SJCRH30 (cell line): ENCODE measurements at regions not wholly inside any gene's neighbourhood (a gene's known extent, or its start where the extent isn't known, plus 50 kb on each side); places are given as distances from the start of the nearest gene placed in this dataset.
A peak's percentile ranks its signal among the peaks of the same experiment; 100 is the strongest.
"Not testable (repeated sequence)": the region's sequence is repeated elsewhere in the genome, so short reads cannot be mapped to it uniquely, and the experiment has no call there.

Source experiments
- DNase-seq, 2 experiments: peaks; one replicate each; pipeline ENCODE4 v3.0.0-alpha.2; 2015 to 2020
- H3K27ac ChIP-seq: fragments of 250-450 bp; sonication (Bioruptor Pico); 2 replicates; pipeline ENCODE4 v1.5.1; 2020; ENCODE audit warnings: mild to moderate bottlenecking, moderate library complexity
- H3K27me3 ChIP-seq: fragments of 250-450 bp; sonication (Bioruptor Pico); 2 replicates; pipeline ENCODE4 v1.5.1; 2020; ENCODE audit warnings: mild to moderate bottlenecking, moderate library complexity
- H3K36me3 ChIP-seq: fragments of 250-450 bp; sonication (Bioruptor Pico); 2 replicates; pipeline ENCODE4 v1.5.1; 2020; ENCODE audit warnings: mild to moderate bottlenecking, moderate library complexity
- H3K4me1 ChIP-seq: fragments of 250-450 bp; sonication (Bioruptor Pico); 2 replicates; pipeline ENCODE4 v1.5.1; 2020; ENCODE audit warnings: mild to moderate bottlenecking, moderate library complexity
- H3K4me3 ChIP-seq: fragments of 250-450 bp; sonication (Bioruptor Pico); 2 replicates; pipeline ENCODE4 v1.5.1; 2020; ENCODE audit warnings: mild to moderate bottlenecking, moderate library complexity
- H3K9me3 ChIP-seq: fragments of 250-450 bp; sonication (Bioruptor Pico); replicated peaks from 2 replicates; pipeline ENCODE4 v1.5.1; 2020; ENCODE audit warnings: mild to moderate bottlenecking, moderate library complexity

- H3K27me3 ChIP-seq: no peaks in the 10 kb centered on the region
- H3K4me1 ChIP-seq: no peaks in the 10 kb centered on the region
- no peak overlapping the region for H3K4me3 ChIP-seq
- H3K27ac ChIP-seq: no peak overlapping the region
- no peaks in the 10 kb centered on the region for H3K36me3 ChIP-seq
- H3K9me3 ChIP-seq: no peaks in the 10 kb centered on the region
- peak in 1 of 2 experiments; percentile 2 for DNase-seq
These were observed 85.7 kb upstream of the NEDD9 start for GRCh38 chr6:11317885-11318771.

GRCh38 chr6:11315743-11316437 is 83.4 kb upstream of the NEDD9 start:
- Histone ChIP-seq H3K4me3 (no peak overlapping the region), H3K36me3 (no peaks in the 10 kb centered on the region), H3K27me3 (no peaks in the 10 kb centered on the region), H3K4me1 (no peaks in the 10 kb centered on the region), H3K9me3 (no peaks in the 10 kb centered on the region), H3K27ac (no peak overlapping the region)
- no peak for DNase-seq

DNA sequence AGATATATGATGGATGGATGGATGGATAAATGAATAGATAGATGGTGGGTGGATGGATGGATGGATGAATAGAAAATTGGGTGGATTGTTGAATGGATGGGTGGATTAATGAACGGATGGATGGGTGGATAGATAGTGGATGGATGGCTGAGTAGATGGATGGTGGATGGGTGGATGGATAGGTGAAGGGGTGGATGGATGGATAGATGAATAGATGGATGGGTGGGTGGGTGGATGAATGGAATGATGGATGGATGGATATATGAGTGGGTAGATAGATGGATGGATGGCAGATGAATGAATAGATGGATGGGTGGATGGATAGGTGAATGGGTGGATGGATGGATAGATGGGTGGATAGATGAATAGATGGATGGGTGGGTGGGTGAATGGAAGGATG is 80.7 kb upstream of the NEDD9 start:
- H3K36me3 ChIP-seq: no peaks in the 10 kb centered on the region
- no peak overlapping the region for H3K4me3 ChIP-seq
- no peaks in the 10 kb centered on the region for H3K4me1 ChIP-seq
- no peaks in the 10 kb centered on the region for H3K27me3 ChIP-seq
- H3K27ac ChIP-seq: no peak overlapping the region
- no peaks in the 10 kb centered on the region for H3K9me3 ChIP-seq
- DNase-seq: no peak

DNA sequence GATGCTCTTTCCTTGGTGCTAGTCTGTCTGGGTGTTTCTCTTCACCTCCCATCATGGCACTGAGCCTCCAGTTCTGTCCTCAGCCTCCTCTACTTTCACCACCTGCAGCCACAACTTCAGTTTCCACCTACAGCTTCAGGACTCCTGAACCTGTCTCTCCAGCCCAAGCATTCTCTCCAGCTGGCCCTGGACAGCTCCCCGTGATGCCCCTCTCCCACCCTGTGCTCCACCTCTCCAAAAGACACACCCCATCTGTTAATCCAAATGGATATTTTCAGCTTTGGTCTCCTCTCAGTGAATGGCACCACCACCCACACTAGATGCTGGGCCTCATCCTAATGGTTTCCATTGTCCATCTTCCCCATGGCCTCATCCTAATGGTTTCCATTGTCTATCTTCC is 79.5 kb upstream of the NEDD9 start:
- H3K27me3 ChIP-seq: no peaks in the 10 kb centered on the region
- no peaks in the 10 kb centered on the region for H3K9me3 ChIP-seq
- DNase-seq: no peak
- no peak overlapping the region for H3K4me3 ChIP-seq
- H3K27ac ChIP-seq: no peak overlapping the region
- no peaks in the 10 kb centered on the region for H3K36me3 ChIP-seq
- no peaks in the 10 kb centered on the region for H3K4me1 ChIP-seq

GRCh38 chr6:11309947-11310665 is 77.6 kb upstream of the NEDD9 start:
- Histone ChIP-seq H3K27ac (no peak overlapping the region), H3K27me3 (no peaks in the 10 kb centered on the region), H3K9me3 (no peaks in the 10 kb centered on the region), H3K4me1 (no peaks in the 10 kb centered on the region), H3K4me3 (no peak overlapping the region), H3K36me3 (no peaks in the 10 kb centered on the region)
- no peak for DNase-seq

DNA sequence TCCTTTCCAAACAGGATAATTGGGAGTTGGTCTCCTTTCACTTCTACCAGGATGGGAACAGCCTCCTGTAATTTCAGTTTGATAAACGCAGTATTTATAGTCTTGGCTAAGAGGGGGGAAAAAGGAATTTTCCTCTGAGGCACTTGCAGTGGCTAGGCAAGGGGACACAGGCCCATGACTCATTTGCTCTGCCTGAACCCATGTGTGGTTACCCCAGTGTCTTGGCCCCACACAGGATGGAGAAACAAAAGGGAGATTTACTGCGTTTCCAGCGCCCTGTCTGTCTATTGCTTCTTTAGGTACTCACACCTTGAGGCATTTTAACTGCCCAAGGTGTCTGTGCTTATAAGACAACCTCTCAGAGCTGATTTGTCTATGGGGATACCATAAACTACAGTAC is 74.8 kb upstream of the NEDD9 start:
- DNase-seq: no peak
- Histone ChIP-seq H3K4me3 (no peak overlapping the region), H3K27ac (no peak overlapping the region)

DNA sequence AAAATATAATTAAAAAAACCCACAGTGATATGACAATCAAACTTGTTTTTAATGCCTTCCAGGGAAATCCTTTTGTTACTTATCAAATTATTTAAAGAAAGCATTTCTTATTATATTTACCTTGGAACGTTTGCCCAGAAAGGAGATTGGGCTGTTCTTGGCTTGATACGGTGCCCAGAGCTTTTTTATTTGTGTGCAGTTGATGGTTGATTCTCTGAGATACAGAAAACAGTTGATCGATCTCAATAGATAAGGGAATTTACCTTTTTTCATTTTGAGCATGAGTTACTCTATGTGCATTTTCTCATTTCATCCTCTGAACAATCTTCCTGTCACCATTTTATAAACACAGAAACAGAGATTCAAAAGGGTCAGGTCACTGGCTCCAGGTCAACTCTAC is 72.5 kb upstream of the NEDD9 start:
- H3K9me3 ChIP-seq: no peaks in the 10 kb centered on the region
- H3K4me3 ChIP-seq: no peak overlapping the region

More for the DNA sequence above, 74.8 kb upstream of the NEDD9 start:
- Histone ChIP-seq H3K27me3 (no peaks in the 10 kb centered on the region), H3K36me3 (no peaks in the 10 kb centered on the region), H3K9me3 (no peaks in the 10 kb centered on the region), H3K4me1 (no peaks in the 10 kb centered on the region)

DNA sequence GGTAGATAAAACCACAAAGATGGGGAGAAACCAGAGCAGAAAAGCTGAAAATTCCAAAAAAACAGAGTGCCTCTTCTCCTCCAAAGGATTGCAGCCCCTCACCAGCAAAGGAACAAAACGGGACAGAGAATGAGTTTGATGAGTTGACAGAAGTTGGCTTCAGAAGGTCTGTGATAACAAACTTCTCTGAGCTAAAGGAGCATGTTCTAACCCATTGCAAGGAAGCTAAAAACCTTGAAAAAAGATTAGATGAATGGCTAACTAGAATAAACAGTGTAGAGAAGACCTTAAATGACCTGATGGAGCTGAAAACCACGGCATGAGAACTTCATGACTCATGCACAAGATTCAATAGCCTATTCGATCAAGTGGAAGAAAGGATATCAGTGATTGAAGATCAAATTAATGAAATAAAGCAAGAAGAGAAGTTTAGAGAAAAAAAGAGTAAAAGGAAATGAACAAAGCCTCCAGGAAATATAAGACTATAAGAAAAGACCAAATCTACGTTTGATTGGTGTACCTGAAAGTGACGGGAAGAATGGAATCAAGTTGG is 67.5 kb upstream of the NEDD9 start:
- not testable (repeated sequence) for H3K27me3 ChIP-seq, H3K4me3 ChIP-seq, H3K4me1 ChIP-seq, H3K36me3 ChIP-seq, DNase-seq, H3K9me3 ChIP-seq, H3K27ac ChIP-seq

More for the DNA sequence above, 72.5 kb upstream of the NEDD9 start:
- Histone ChIP-seq H3K36me3 (no peaks in the 10 kb centered on the region), H3K27me3 (no peaks in the 10 kb centered on the region), H3K27ac (no peak overlapping the region), H3K4me1 (no peaks in the 10 kb centered on the region)
- no peak for DNase-seq

GRCh38 chr6:11299421-11299784 is 66.9 kb upstream of the NEDD9 start:
- H3K4me3 ChIP-seq, H3K4me1 ChIP-seq, DNase-seq, H3K27me3 ChIP-seq, H3K9me3 ChIP-seq, H3K27ac ChIP-seq, H3K36me3 ChIP-seq: not testable (repeated sequence)

DNA sequence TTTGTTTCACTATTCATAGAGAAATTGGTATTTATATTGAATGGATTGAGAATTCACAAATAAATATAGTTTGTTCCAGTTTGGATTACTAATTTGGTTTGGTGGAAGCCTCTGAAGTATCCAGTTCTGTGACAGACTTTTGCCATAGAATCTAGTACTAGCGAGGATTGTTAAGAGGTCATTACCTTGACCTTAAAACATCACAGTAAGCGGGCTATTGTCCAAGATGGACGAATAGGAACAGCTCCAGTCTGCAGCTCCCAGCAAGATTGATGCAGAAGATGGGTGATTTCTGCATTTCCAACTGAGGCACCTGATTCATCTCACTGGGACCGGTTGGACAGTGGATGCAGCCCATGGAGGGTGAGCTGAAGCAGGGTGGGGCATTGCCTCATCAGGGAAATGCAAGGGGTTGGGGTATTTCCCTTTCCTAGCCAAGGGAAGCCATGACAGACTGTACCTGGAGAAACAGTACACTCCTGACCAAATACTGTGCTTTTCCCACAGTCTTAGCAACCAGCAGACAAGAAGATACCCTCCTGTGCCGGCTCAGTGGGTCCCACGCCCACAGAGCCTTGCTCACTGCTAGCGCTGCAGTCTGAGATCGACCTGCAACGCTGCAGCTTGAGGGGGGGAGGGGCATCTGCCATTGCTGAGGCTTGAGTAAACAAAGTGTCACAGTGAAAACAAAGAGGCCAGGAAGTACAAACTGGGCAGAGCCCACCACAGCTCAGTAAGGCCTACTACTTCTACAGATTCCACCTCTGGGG is 66.4 kb upstream of the NEDD9 start:
- no peak for DNase-seq
- H3K4me1 ChIP-seq: no peaks in the 10 kb centered on the region
- H3K36me3 ChIP-seq: no peaks in the 10 kb centered on the region
- H3K4me3 ChIP-seq: no peak overlapping the region
- no peaks in the 10 kb centered on the region for H3K9me3 ChIP-seq
- no peak overlapping the region for H3K27ac ChIP-seq
- H3K27me3 ChIP-seq: no peaks in the 10 kb centered on the region

- H3K4me1 ChIP-seq: no peaks in the 10 kb centered on the region
- DNase-seq: no peak
- H3K27me3 ChIP-seq: no peaks in the 10 kb centered on the region
These were observed 64.9 kb upstream of the NEDD9 start for GRCh38 chr6:11297376-11297729.

GRCh38 chr6:11296449-11297375 is 64.2 kb upstream of the NEDD9 start:
- Histone ChIP-seq H3K36me3 (no peaks in the 10 kb centered on the region), H3K27ac (no peak overlapping the region), H3K9me3 (no peaks in the 10 kb centered on the region), H3K4me1 (no peaks in the 10 kb centered on the region), H3K27me3 (no peaks in the 10 kb centered on the region), H3K4me3 (no peak overlapping the region)
- no peak for DNase-seq

More at GRCh38 chr6:11297376-11297729, 64.9 kb upstream of the NEDD9 start:
- no peaks in the 10 kb centered on the region for H3K9me3 ChIP-seq
- no peak overlapping the region for H3K27ac ChIP-seq
- H3K4me3 ChIP-seq: no peak overlapping the region
- no peaks in the 10 kb centered on the region for H3K36me3 ChIP-seq

DNA sequence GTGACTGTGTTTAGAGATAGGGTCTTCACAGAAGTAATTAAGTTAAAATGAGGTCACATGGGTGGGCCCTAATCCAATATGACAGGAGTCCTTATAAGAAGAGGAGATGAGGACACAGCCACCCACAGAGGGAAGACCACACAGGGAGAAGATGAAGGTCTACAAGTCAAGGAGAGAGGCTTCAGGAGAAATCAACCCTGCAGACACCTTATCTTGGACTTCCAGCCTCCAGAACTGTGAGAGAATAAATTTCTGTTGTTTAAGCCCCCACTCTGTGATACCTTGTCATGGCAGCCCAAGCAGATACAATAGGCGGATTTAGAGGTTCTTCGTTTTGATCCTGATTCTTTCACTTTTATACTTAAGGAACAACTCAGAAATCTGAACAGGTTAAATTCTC is 63.5 kb upstream of the NEDD9 start:
- DNase-seq: no peak
- no peaks in the 10 kb centered on the region for H3K36me3 ChIP-seq
- no peaks in the 10 kb centered on the region for H3K9me3 ChIP-seq
- H3K4me3 ChIP-seq: no peak overlapping the region
- no peak overlapping the region for H3K27ac ChIP-seq
- no peaks in the 10 kb centered on the region for H3K4me1 ChIP-seq
- H3K27me3 ChIP-seq: no peaks in the 10 kb centered on the region

DNA sequence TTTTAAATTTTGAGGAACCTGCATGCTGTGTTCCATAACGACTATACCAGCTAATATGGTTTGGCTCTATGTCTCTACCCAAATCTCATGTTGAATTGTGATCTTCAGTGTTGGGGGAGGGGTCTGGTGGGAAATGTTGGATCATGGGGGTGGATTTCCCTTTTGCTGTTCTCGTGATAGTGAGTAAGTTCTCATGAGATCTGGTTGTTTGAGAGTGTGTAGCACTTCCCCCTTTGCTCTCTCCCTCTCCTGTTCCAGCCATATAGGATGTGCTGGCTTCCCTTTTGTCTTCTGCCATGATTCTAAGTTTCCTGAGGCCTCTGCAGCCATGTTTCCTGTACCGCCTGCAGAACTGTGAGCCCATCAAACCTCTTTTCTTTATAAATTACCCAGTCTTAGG is 61.8 kb upstream of the NEDD9 start:
- Histone ChIP-seq H3K4me1 (no peaks in the 10 kb centered on the region), H3K4me3 (no peak overlapping the region), H3K27ac (no peak overlapping the region)

More for the DNA sequence above, 61.8 kb upstream of the NEDD9 start:
- Histone ChIP-seq H3K9me3 (no peaks in the 10 kb centered on the region), H3K36me3 (no peaks in the 10 kb centered on the region), H3K27me3 (no peaks in the 10 kb centered on the region)
- DNase-seq: no peak
